ENCODE measurements at regions not wholly inside any gene's neighbourhood (a gene's known extent, or its start where the extent isn't known, plus 50 kb on each side); places are given as distances from the start of the nearest gene placed in this dataset.

GRCh38 chr9:88798476-88798875 lies 192.8 kb upstream of the S1PR3 start:
- Histone ChIP-seq H3F3A (replicated peaks; ENCODE audit: insufficient read depth) (no peaks in the 10 kb centered on the region), H3K4me1 (ENCODE audit: control insufficient read depth in 1 of 2, insufficient read depth in 2 of 2, low read depth in 1 of 2, low read length in 1 of 2) (peaks cover 0 to 4% of the 10 kb centered on the region in 2 experiments; a peak in 3 of 4 replicates), H3K27ac (ENCODE audit: low read depth in 2 of 2, low read length in 1 of 2) (no peak overlapping the region), H4K20me1 (ENCODE audit: insufficient read depth) (no peaks in the 10 kb centered on the region), H3K4me2 (no peak overlapping the region), H3K4me3 (ENCODE audit: low read depth in 2 of 2, low read length in 1 of 2) (no peak overlapping the region), H3K27me3 (ENCODE audit: insufficient read depth) (no peaks in the 10 kb centered on the region), H3K9me2 (no peaks in the 10 kb centered on the region), H3K9ac (no peak overlapping the region), H3K36me3 (replicated peaks in 1 of 2; ENCODE audit: control insufficient read depth in 1 of 2, insufficient read depth in 2 of 2, low read length in 1 of 2) (no peaks in the 10 kb centered on the region), H3K79me2 (ENCODE audit: insufficient read depth) (no peaks in the 10 kb centered on the region), H2AFZ (ENCODE audit: low read depth) (no peak overlapping the region), H3K9me3 (no peaks in the 10 kb centered on the region)
- TF ChIP-seq, protein P1, sequence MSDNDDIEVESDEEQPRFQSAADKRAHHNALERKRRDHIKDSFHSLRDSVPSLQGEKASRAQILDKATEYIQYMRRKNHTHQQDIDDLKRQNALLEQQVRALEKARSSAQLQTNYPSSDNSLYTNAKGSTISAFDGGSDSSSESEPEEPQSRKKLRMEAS (IDR thresholded peaks at IDR 0.05; ENCODE audit: low read depth), result no peak
- no peak for TF ChIP-seq EP300 (IDR thresholded peaks at IDR 0.05; ENCODE audit: borderline replicate concordance in 1 of 2, low read depth in 1 of 2, low read length in 1 of 2)
- TF ChIP-seq SMC3 (IDR thresholded peaks at IDR 0.05; ENCODE audit: low read depth, low read length), result no peak
- no peak for TF ChIP-seq ELF1 (IDR thresholded peaks at IDR 0.05)
- TF ChIP-seq GABPA (IDR thresholded peaks at IDR 0.05; ENCODE audit: low read depth), result no peak
- no peak for TF ChIP-seq NRF1 (IDR thresholded peaks at IDR 0.05; ENCODE audit: low read depth, low read length)
- TF ChIP-seq FOSL2 (IDR thresholded peaks at IDR 0.05; ENCODE audit: borderline replicate concordance, low read depth), result no peak
- TF ChIP-seq CTCF (IDR thresholded peaks at IDR 0.05), result no peak
- TF ChIP-seq REST (IDR thresholded peaks at IDR 0.05; ENCODE audit: low read depth, low read length), result no peak
- TF ChIP-seq TCF12 (IDR thresholded peaks at IDR 0.05), result no peak
- TF ChIP-seq FOXJ3 (CRISPR knock-in tag; IDR thresholded peaks at IDR 0.05), result no peak
- no peak for TF ChIP-seq MXI1 (IDR thresholded peaks at IDR 0.05; ENCODE audit: low read depth, low read length)
- TF ChIP-seq, protein P2, sequence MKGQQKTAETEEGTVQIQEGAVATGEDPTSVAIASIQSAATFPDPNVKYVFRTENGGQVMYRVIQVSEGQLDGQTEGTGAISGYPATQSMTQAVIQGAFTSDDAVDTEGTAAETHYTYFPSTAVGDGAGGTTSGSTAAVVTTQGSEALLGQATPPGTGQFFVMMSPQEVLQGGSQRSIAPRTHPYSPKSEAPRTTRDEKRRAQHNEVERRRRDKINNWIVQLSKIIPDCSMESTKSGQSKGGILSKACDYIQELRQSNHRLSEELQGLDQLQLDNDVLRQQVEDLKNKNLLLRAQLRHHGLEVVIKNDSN (IDR thresholded peaks at IDR 0.05; ENCODE audit: borderline replicate concordance, low read depth), result no peak
- CTCF ChIA-PET, result no interaction called here
- 81% methylated on average over 3 of the region's 4 CpGs for WGBS (ENCODE audit: low lambda C conversion rate)
- POLR2A ChIA-PET, result no interaction called here
- DNase-seq, result no peak
